ENCODE measurements at regions not wholly inside any gene's neighbourhood (a gene's known extent, or its start where the extent isn't known, plus 50 kb on each side); places are given as distances from the start of the nearest gene placed in this dataset.

- Histone ChIP-seq H3K27ac (ENCODE audit: low read depth in 2 of 2, low read length in 2 of 2) (no peak overlapping the region), H3K36me3 (ENCODE audit: control insufficient read depth in 2 of 3, insufficient read depth in 3 of 3, low read length in 3 of 3) (no peaks in the 10 kb centered on the region), H3K9ac (ENCODE audit: low read length in 3 of 3) (no peak overlapping the region), H3K27me3 (ENCODE audit: control insufficient read depth, insufficient read depth, low read length) (no peaks in the 10 kb centered on the region), H3K4me1 (ENCODE audit: control insufficient read depth in 2 of 3, insufficient read depth in 2 of 3, low read depth in 1 of 3, low read length in 3 of 3) (no peaks in the 10 kb centered on the region), H3K9me3 (ENCODE audit: control insufficient read depth in 2 of 3, insufficient read depth in 1 of 3, low read length in 3 of 3) (no peaks in the 10 kb centered on the region), H3K4me3 (ENCODE audit: low read length in 3 of 3) (no peak overlapping the region)
- intact Hi-C loops (cut with DNase I), result no loop called here
- TF ChIP-seq, protein P1, sequence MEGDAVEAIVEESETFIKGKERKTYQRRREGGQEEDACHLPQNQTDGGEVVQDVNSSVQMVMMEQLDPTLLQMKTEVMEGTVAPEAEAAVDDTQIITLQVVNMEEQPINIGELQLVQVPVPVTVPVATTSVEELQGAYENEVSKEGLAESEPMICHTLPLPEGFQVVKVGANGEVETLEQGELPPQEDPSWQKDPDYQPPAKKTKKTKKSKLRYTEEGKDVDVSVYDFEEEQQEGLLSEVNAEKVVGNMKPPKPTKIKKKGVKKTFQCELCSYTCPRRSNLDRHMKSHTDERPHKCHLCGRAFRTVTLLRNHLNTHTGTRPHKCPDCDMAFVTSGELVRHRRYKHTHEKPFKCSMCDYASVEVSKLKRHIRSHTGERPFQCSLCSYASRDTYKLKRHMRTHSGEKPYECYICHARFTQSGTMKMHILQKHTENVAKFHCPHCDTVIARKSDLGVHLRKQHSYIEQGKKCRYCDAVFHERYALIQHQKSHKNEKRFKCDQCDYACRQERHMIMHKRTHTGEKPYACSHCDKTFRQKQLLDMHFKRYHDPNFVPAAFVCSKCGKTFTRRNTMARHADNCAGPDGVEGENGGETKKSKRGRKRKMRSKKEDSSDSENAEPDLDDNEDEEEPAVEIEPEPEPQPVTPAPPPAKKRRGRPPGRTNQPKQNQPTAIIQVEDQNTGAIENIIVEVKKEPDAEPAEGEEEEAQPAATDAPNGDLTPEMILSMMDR (IDR thresholded peaks at IDR 0.05; ENCODE audit: borderline replicate concordance, extremely low read depth, insufficient read depth), result no peak
- no peak for FAIRE-seq
- DNase-seq, result no peak
These were observed 313.0 kb upstream of the PLXNA2 start for GRCh38 chr1:208557046-208557722.

- Histone ChIP-seq H3K9me3 (ENCODE audit: control insufficient read depth in 2 of 3, insufficient read depth in 1 of 3, low read length in 3 of 3) (no peaks in the 10 kb centered on the region), H3K27me3 (ENCODE audit: control insufficient read depth, insufficient read depth, low read length) (no peaks in the 10 kb centered on the region), H3K4me1 (ENCODE audit: control insufficient read depth in 2 of 3, insufficient read depth in 2 of 3, low read depth in 1 of 3, low read length in 3 of 3) (no peaks in the 10 kb centered on the region), H3K27ac (ENCODE audit: low read depth in 2 of 2, low read length in 2 of 2) (no peak overlapping the region), H3K4me3 (ENCODE audit: low read length in 3 of 3) (no peak overlapping the region), H3K9ac (ENCODE audit: low read length in 3 of 3) (no peak overlapping the region), H3K36me3 (ENCODE audit: control insufficient read depth in 2 of 3, insufficient read depth in 3 of 3, low read length in 3 of 3) (no peaks in the 10 kb centered on the region)
- DNase-seq (no peak), FAIRE-seq (no peak)
- intact Hi-C loops (cut with DNase I), result no loop called here
- TF ChIP-seq, protein P1 (IDR thresholded peaks at IDR 0.05; ENCODE audit: borderline replicate concordance, extremely low read depth, insufficient read depth), result no peak
These were observed 313.5 kb upstream of the PLXNA2 start for GRCh38 chr1:208557723-208558094.

DNA sequence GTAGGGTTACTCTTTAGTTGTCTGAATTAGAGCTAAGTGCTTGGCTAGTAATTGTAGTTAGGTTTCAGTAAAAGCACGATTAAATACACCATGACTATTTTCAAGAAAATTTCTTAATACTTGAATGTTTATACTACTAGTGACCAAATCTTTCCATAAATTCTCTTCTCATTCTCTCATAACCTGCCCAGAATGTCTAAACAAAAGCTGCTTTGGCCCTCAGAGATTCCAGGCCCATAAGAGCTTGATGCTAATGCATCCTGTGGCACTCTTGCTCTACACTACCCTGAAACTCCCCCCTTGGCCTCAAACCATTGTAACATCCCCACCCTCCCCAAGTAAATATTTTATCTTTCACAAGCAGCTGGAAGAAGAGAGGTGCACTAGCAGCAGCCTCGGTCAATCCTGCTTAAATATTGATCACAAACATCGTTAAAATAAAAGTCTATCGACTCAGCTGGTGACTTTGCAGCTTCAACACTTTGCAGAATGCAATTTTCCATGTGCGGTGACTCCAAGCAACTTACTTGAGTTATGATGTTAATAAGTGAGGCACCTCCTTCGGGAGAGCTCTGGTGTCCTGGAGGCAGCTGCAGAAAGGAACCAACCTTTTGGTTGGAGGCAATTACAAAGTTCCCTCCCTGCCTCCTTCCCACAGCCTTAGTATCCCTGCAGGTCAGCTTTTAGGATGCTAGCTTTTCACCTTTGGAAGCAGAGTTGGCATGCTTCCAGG, 315.6 kb upstream of the PLXNA2 start:
- H3K36me3 ChIP-seq (ENCODE audit: control insufficient read depth in 2 of 3, insufficient read depth in 3 of 3, low read length in 3 of 3), result no peaks in the 10 kb centered on the region
- intact Hi-C loops (cut with DNase I), result no loop called here
- no peak overlapping the region for H3K27ac ChIP-seq (ENCODE audit: low read depth in 2 of 2, low read length in 2 of 2)
- no peaks in the 10 kb centered on the region for H3K4me1 ChIP-seq (ENCODE audit: control insufficient read depth in 2 of 3, insufficient read depth in 2 of 3, low read depth in 1 of 3, low read length in 3 of 3)
- H3K9ac ChIP-seq (ENCODE audit: low read length in 3 of 3), result no peak overlapping the region
- TF ChIP-seq, protein P1 (IDR thresholded peaks at IDR 0.05; ENCODE audit: borderline replicate concordance, extremely low read depth, insufficient read depth), result no peak
- DNase-seq, result no peak
- no peaks in the 10 kb centered on the region for H3K27me3 ChIP-seq (ENCODE audit: control insufficient read depth, insufficient read depth, low read length)
- no peaks in the 10 kb centered on the region for H3K9me3 ChIP-seq (ENCODE audit: control insufficient read depth in 2 of 3, insufficient read depth in 1 of 3, low read length in 3 of 3)
- no peak for FAIRE-seq
- no peak overlapping the region for H3K4me3 ChIP-seq (ENCODE audit: low read length in 3 of 3)
